OCI-LY7 (cell line): ENCODE measurements at regions not wholly inside any gene's neighbourhood (a gene's known extent, or its start where the extent isn't known, plus 50 kb on each side); places are given as distances from the start of the nearest gene placed in this dataset.

Source experiments
- CTCF ChIP-seq: fragments of 200-600 bp; sonication (generic); conservative IDR thresholded peaks from 2 replicates; pipeline ENCODE4 v1.5.1; 2014; ENCODE audit warnings: mild to moderate bottlenecking, antibody characterized with exemption, low read length, moderate library complexity, mixed read lengths
- EZH2phosphoT487 ChIP-seq: fragments of 200-600 bp; sonication (generic); IDR thresholded peaks from 2 replicates; pipeline ENCODE4 v1.6.1; 2018; ENCODE audit warnings: low read depth, borderline replicate concordance, mild to moderate bottlenecking, mixed run types, antibody characterized with exemption, low read length, moderate library complexity, mixed read lengths

DNA sequence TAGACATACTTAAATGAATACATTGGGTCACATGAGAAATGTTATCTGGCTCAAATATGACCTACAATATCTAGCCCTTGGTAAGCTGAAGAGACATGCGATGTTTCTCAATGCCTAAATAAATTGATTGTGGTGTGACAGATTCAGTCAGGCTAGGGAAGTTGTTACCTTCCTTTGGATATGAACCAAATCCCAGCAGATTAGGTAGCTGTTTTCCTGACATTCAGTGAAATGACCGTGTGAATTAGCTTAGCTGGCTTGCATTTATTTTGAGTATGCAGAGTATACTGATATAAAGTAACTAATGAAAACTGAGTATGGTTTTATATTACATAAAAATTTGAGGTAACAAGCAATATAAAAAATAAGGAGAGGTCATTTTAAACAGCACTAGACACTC is 288.2 kb downstream of the GJA1 start:
- TF ChIP-seq EZH2phosphoT487 = no peak
- TF ChIP-seq CTCF = no peak
